HG02870 (cell line): ENCODE measurements at regions not wholly inside any gene's neighbourhood (a gene's known extent, or its start where the extent isn't known, plus 50 kb on each side); places are given as distances from the start of the nearest gene placed in this dataset.

Experiments
- ATAC-seq: cut with Tn5 transposase; IDR thresholded peaks from one replicate; pipeline ENCODE4 v1.9.1; 2021; ENCODE audit warnings: mild to moderate bottlenecking, moderate library complexity; ENCODE audit not compliant: unreplicated experiment

- ATAC-seq, result no peak
Observed at GRCh38 chr11:133697603-133698180, 147.6 kb downstream of the SPATA19 start.

GRCh38 chr11:133697161-133697560 lies 148.2 kb downstream of the SPATA19 start:
- no peak for ATAC-seq

GRCh38 chr11:133695387-133695786 lies 149.9 kb downstream of the SPATA19 start:
- no peak for ATAC-seq

- ATAC-seq, result no peak
Observed at GRCh38 chr11:133694701-133695100, 150.6 kb downstream of the SPATA19 start.

GRCh38 chr11:133693110-133693509 lies 152.2 kb downstream of the SPATA19 start:
- ATAC-seq, result no peak

GRCh38 chr11:133692126-133692934 lies 153.0 kb downstream of the SPATA19 start:
- no peak for ATAC-seq

- ATAC-seq, result no peak
Observed at GRCh38 chr11:133687781-133688180, 155.5 kb upstream of the OPCML start.

- ATAC-seq, result no peak
Observed at GRCh38 chr11:133681901-133682300, 149.6 kb upstream of the OPCML start.

GRCh38 chr11:133679896-133680295 lies 147.6 kb upstream of the OPCML start:
- no peak for ATAC-seq

GRCh38 chr11:133678191-133678590 lies 145.9 kb upstream of the OPCML start:
- ATAC-seq, result no peak

GRCh38 chr11:133677387-133677786 lies 145.1 kb upstream of the OPCML start:
- no peak for ATAC-seq

GRCh38 chr11:133676265-133676664 lies 144.0 kb upstream of the OPCML start:
- no peak for ATAC-seq

GRCh38 chr11:133669371-133670053 lies 137.2 kb upstream of the OPCML start:
- no peak for ATAC-seq

- ATAC-seq, result no peak
Observed at GRCh38 chr11:133663135-133663985, 131.1 kb upstream of the OPCML start.

GRCh38 chr11:133661846-133662245 lies 129.5 kb upstream of the OPCML start:
- no peak for ATAC-seq

GRCh38 chr11:133660202-133660568 lies 127.9 kb upstream of the OPCML start:
- no peak for ATAC-seq

- ATAC-seq, result peak; percentile 88
Observed at GRCh38 chr11:133659538-133660201, 127.4 kb upstream of the OPCML start.

GRCh38 chr11:133657054-133657453 lies 124.8 kb upstream of the OPCML start:
- ATAC-seq, result no peak

- no peak for ATAC-seq
Observed at GRCh38 chr11:133656082-133656635, 123.9 kb upstream of the OPCML start.

- ATAC-seq, result no peak
Observed at GRCh38 chr11:133654630-133655212, 122.4 kb upstream of the OPCML start.
